GM06990 (cell line): ENCODE measurements at regions not wholly inside any gene's neighbourhood (a gene's known extent, or its start where the extent isn't known, plus 50 kb on each side); places are given as distances from the start of the nearest gene placed in this dataset.
A peak's percentile ranks its signal among the peaks of the same experiment; 100 is the strongest.

ENCODE experiments used
- DNase-seq: peaks from one replicate; pipeline ENCODE4 v3.0.0-alpha.2; 2011; ENCODE audit not compliant: insufficient read length; ENCODE audit errors: extremely low read depth
- H3K27me3 ChIP-seq: replicated peaks from 2 replicates; pipeline ENCODE4 v1.6.0; 2011; ENCODE audit warnings: low read length; ENCODE audit not compliant: control insufficient read depth, insufficient read depth
- H3K36me3 ChIP-seq: 2 replicates; pipeline ENCODE4 v1.5.1; 2011; ENCODE audit warnings: low read length; ENCODE audit not compliant: control insufficient read depth, insufficient read depth
- H3K4me3 ChIP-seq: replicated peaks from 2 replicates; pipeline ENCODE4 v1.5.1; 2011; ENCODE audit warnings: low read depth, mild to moderate bottlenecking, control low read depth, low read length
- CTCF ChIP-seq: IDR thresholded peaks from 2 replicates; pipeline ENCODE4 v1.5.1; 2011; ENCODE audit warnings: low read length, control low read depth, mild to moderate bottlenecking, inconsistent platforms; ENCODE audit not compliant: insufficient read depth, poor library complexity, severe bottlenecking

- DNase-seq, result no peak
- TF ChIP-seq CTCF, result no peak
- no peak overlapping the region for H3K4me3 ChIP-seq
- H3K27me3 ChIP-seq, result no peaks in the 10 kb centered on the region
- no peaks in the 10 kb centered on the region for H3K36me3 ChIP-seq
These were observed 87.4 kb downstream of the CHST2 start for GRCh38 chr3:143206955-143207337.

- no peaks in the 10 kb centered on the region for H3K27me3 ChIP-seq
- H3K4me3 ChIP-seq, result no peak overlapping the region
- H3K36me3 ChIP-seq, result no peaks in the 10 kb centered on the region
- DNase-seq, result peak; percentile 80
- TF ChIP-seq CTCF, result no peak
These were observed 87.9 kb downstream of the CHST2 start for GRCh38 chr3:143207338-143207961.

- no peaks in the 10 kb centered on the region for H3K36me3 ChIP-seq
- no peak for TF ChIP-seq CTCF
- no peak for DNase-seq
- H3K4me3 ChIP-seq, result no peak overlapping the region
- no peaks in the 10 kb centered on the region for H3K27me3 ChIP-seq
These were observed 89.6 kb downstream of the CHST2 start for GRCh38 chr3:143208976-143209714.

- no peak for TF ChIP-seq CTCF
- DNase-seq, result no peak
- Histone ChIP-seq H3K4me3 (no peak overlapping the region), H3K27me3 (no peaks in the 10 kb centered on the region), H3K36me3 (no peaks in the 10 kb centered on the region)
These were observed 90.1 kb downstream of the CHST2 start for GRCh38 chr3:143209715-143210059.

- Histone ChIP-seq H3K4me3 (no peak overlapping the region), H3K36me3 (no peaks in the 10 kb centered on the region), H3K27me3 (no peaks in the 10 kb centered on the region)
- no peak for DNase-seq
- no peak for TF ChIP-seq CTCF
These were observed 90.6 kb downstream of the CHST2 start for GRCh38 chr3:143210141-143210540.
